ENCODE measurements at regions not wholly inside any gene's neighbourhood (a gene's known extent, or its start where the extent isn't known, plus 50 kb on each side); places are given as distances from the start of the nearest gene placed in this dataset.

GRCh38 chr16:10312008-10312407 is 73.9 kb upstream of the ATF7IP2 start:
- TF ChIP-seq EZH2phosphoT487 (IDR thresholded peaks at IDR 0.05) (no peak), CTCF (IDR thresholded peaks at IDR 0.05) (no peak), EZH2 (IDR thresholded peaks at IDR 0.05) (no peak)

Measured in neural progenitor cell (in vitro differentiated cells).